Ishikawa (cell line): ENCODE measurements at regions not wholly inside any gene's neighbourhood (a gene's known extent, or its start where the extent isn't known, plus 50 kb on each side); places are given as distances from the start of the nearest gene placed in this dataset.

Experiments used
- CEBPB ChIP-seq: IDR thresholded peaks from 2 replicates; pipeline ENCODE4 v1.6.1; 2012
- CREB1 ChIP-seq: IDR thresholded peaks from 2 replicates; pipeline ENCODE4 v1.6.1; 2012; ENCODE audit warnings: low read depth
- EP300 ChIP-seq: IDR thresholded peaks from 2 replicates; pipeline ENCODE4 v1.6.1; 2012; ENCODE audit warnings: borderline replicate concordance
- RAD21 ChIP-seq: IDR thresholded peaks from 2 replicates; pipeline ENCODE4 v1.6.1; 2012; ENCODE audit warnings: low read depth
- TAF1 ChIP-seq: IDR thresholded peaks from 2 replicates; pipeline ENCODE4 v1.6.1; 2012; ENCODE audit warnings: low read depth, mild to moderate bottlenecking
- TCF12 ChIP-seq: IDR thresholded peaks from 2 replicates; pipeline ENCODE4 v1.6.1; 2012; ENCODE audit warnings: low read depth
- TEAD4 ChIP-seq: IDR thresholded peaks from 2 replicates; pipeline ENCODE4 v1.6.1; 2012
- YY1 ChIP-seq: IDR thresholded peaks from 2 replicates; pipeline ENCODE4 v1.6.1; 2012; ENCODE audit warnings: low read depth
- TF ChIP-seq, protein P1 (sequence below): IDR thresholded peaks from 2 replicates; pipeline ENCODE4 v1.6.1; 2012
- TF ChIP-seq, protein P2 (sequence below): IDR thresholded peaks from 2 replicates; pipeline ENCODE4 v1.6.1; 2012

DNA sequence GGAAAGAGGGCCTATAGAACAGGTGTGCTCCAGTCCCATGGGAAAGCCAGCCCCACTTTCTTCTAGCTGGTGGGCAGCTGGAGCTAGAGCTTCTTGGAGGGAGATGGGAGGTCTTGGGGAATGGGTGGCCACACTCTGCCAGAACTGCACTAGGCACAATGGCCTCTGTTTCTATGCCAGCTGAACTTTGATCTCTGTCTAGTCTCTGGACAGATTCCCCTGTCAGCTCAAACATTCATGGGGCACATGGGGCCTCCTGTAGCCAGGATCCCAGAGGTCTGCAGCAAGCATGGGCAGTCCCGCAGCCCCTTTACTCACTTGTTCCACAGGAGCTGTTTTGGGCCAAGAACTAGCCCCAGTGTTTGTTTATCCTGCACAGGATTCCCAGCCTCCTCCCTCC lies 591.3 kb upstream of the HS3ST5 start:
- TF ChIP-seq RAD21 (no peak), TEAD4 (no peak), YY1 (no peak), TCF12 (no peak), CREB1 (no peak), EP300 (no peak), TAF1 (no peak), CEBPB (no peak)
- TF ChIP-seq, protein P1, sequence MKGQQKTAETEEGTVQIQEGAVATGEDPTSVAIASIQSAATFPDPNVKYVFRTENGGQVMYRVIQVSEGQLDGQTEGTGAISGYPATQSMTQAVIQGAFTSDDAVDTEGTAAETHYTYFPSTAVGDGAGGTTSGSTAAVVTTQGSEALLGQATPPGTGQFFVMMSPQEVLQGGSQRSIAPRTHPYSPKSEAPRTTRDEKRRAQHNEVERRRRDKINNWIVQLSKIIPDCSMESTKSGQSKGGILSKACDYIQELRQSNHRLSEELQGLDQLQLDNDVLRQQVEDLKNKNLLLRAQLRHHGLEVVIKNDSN = no peak
- TF ChIP-seq, protein P2, sequence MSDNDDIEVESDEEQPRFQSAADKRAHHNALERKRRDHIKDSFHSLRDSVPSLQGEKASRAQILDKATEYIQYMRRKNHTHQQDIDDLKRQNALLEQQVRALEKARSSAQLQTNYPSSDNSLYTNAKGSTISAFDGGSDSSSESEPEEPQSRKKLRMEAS = no peak
